Stimulated activated CD4-positive, alpha-beta T cell treated with anti-CD3 and anti-CD28 coated beads, TNF-alpha, amount 100 ng/mL, for 24 hours (primary cell): ENCODE measurements at regions not wholly inside any gene's neighbourhood (a gene's known extent, or its start where the extent isn't known, plus 50 kb on each side); places are given as distances from the start of the nearest gene placed in this dataset.
A peak's percentile ranks its signal among the peaks of the same experiment; 100 is the strongest.
"Not testable (repeated sequence)": the region's sequence is repeated elsewhere in the genome, so short reads cannot be mapped to it uniquely, and the experiment has no call there.

ENCODE experiments used
- DNase-seq, 3 experiments: peaks; one replicate each; pipeline ENCODE4 v3.0.0-alpha.2; 2020; ENCODE audit warnings: low read depth in 3 of 3

DNA sequence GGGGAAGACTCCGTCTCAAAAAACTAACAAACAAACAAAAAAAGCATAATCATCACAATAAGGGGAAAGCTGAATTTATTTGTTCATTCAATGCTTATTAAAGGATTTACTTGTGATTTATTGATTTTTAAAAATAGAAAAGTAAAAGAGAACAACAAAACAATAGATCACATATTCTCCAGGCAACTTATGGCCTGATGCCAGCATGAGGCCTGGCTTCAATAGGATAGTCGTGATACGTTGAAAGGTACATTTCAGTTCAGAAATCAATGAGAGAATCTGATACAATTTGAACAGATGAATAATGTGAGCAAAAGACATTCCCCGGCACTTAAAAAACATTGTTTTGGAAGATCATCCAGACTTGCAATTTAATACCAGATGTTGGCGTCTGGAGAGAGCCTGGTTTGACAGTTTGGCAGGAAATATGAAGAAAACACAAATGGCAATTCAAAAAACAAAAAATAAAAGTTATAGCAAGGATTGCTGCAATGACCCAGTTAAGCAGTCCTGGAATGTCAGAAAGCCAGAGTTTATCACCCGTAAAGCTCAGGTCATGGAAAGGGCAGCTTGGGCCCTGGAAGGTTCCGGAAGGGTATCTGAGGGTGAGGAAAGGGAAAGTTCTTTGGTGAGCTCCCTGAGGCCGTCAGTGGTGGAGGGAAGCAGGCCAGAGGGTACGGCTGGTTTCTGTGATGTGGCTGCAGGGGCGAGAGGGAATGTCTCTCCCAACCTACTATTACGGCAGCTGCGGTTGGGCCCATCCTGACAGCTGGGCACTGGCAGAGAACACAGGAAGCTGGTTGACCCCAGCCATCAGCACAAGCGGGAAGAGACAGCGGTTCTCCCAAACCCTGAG lies 230.2 kb upstream of the HES1 start:
- DNase-seq = no peak

DNA sequence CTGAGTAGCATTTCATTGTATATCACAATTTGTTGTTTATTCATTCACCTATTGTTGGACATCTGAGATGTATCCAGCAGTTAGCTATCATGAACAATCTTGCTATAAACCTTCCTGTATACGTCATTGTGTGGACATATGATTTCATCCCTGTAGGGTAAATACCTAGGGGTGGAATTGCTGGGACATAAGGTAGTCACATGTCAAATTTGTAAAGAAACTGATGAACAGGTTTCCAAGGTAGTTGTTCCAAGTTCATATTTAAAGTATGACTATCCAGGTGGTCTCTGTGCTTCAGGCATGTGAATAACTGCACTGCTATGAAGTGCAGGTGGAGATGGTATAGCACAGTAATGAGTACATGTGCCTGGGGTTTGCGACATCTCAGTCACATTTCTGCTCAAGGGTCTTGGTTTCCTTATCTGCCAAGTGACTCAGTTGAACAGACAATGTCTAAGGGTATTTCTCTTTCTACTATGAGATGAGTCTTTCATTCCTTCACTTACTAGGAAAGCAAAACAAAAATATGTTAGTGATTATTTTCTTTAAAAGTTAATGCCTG lies 229.0 kb upstream of the HES1 start:
- DNase-seq = no peak

DNA sequence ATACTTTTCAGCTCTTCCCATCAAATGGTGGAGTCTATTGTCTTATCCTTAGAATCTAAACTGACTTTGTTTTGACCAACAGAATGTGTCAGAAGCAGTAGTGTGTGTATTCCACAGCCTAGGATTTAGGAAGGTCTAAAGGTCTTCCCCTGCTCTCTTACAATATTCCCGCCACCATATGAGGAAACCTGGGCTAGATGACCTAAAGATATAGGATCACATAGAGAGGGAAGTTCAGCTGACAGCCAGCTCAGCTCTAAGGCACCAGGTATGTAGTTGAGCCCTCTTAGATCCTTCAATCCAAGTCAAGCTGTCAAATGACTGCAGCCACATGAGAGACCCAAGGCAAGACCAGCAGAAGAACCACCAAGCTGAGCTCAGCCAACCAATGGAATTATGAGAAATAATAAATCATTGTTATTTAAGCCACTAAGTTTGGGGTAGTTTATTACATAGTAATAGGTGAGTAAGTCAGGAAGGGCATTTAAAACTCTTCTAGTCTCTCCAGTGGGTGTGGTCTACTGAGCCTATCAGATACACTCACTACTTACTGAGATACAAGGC lies 227.7 kb upstream of the HES1 start:
- DNase-seq = no peak

GRCh38 chr3:193909387-193909786 lies 226.6 kb upstream of the HES1 start:
- DNase-seq = no peak

DNA sequence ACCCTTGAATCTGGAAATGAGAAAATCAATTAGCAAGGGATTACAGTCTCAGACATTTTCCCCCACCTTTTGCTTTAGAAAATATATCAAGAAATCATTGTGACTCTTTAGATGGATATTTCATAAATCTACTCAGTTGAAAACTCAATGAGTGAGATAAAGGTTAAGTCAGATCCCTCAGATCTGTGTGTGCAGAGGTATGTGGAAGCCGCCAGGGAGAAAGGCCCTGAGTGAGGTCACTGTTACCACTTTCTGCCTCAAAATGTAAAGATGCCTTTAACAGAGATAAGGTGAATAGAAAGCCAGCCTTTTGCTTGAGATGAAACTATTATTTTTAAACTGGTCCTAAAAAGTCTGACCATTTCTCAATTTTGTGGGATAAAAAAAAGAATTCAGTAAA lies 225.6 kb upstream of the HES1 start:
- DNase-seq = no peak

DNA sequence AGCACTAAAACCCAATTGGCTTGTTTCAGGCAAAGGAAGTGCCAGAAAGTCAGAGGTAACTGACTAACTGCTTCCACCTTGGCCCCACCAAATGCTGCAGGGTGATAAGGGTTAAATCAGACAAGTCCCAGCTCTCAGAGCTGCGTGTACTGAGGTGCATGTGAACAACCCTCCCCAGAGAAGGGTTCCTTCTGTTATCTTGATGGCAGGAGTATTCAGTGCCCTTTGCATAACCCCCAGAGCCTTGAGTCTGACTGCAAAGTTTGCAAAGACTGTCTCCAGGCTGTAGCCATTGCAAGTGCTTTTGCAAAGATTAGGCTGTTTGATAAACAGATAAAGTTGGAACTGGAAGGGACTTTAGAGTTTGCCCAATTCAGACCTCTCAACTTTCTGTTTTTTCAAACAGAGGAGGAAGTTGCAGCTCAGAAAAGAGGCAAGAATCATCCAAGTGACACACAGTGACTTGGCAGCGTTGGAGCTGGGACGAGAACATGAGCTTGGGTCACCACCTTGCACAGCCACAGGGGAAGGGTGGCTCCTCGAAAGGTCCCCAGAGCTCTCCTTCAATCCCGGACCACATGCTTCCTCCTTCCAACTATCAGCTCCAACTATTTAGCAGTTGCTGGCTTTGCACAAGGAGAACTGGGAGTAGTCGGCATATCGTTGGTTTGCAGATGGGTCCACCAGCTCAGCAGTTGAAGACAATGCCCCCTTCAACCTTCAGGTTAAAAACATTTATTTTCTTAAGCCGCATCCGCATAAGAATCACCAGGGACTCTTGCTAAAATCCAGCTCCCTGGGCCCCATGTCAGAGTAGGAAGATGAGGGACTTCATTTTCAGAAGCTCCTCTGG lies 224.8 kb upstream of the HES1 start:
- no peak for DNase-seq

DNA sequence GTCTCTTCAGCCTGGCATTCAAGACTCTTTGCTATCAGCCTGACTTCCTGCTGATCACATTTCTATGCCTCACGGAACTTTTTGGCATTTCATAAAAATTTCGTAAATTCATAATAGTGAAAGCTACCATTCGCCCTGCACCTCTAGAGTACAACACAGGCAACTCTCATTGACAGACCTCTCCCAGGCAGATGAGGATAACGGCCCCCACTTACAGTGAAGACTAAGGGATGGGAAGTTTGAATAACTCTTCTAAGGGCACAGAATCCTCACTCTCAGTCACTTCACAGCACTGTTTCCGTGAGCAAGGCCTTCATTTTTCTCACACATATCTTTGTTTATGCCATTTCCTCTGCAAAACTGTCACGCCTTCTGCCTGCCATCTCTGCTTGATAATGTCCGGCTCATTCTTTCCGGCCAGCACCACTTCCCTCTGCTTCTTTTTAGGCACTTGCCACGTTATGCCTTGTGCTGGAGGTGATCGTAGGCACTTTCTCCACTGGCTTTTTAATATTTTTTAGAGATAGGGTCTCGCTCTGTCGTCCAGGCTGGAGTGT lies 224.1 kb upstream of the HES1 start:
- DNase-seq = peak in 1 of 3 experiments; percentile 9

DNA sequence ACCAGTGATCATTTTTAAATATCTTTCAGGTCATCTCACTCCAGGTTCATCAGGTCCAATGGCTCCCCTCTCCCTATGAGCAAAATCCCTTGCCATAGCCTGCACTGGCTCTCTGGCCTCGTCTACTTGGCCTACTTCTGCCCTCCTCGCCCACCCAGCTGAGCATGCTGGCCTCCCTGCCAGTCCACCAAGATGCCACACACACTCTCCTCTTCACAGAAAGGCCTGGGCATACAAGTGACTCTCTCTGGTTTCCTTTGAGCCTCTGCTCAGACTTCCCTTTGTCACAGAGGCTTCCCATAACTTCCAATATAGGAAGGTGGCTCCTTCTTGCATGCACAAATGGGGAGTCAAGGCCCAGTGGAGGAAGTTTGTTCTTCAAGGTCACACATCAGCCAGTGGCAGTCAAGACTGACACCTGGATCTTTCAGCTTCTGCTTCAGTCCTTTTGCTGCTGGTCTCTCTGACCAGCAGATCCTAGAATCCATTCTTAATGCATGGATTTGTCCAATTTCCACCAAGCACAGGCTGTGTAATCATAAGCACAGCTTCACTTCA lies 223.2 kb upstream of the HES1 start:
- no peak for DNase-seq

- DNase-seq = no peak
Measured at GRCh38 chr3:193914602-193915001, 221.3 kb upstream of the HES1 start.

- DNase-seq = no peak
Measured at GRCh38 chr3:193915099-193915498, 220.8 kb upstream of the HES1 start.

DNA sequence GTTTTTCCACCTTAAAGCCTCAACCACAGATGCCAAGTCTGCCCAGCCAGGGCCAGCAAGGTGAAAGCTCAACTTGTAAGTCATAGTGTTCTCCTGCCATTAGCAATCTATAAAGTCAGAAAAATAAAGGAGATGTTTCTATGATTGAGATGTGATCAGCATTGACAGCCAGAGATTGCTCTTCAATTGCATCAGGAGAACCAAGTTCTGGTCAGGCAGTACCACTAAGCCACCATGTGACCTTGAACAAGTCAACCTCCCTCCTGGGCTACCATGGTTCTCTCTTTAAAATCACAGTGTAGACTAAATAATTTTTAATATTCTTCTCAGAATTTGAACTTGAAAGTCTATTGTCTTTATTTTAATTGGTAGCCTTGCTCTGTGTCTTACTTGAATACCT lies 220.3 kb upstream of the HES1 start:
- no peak for DNase-seq

- DNase-seq = no peak
Measured at GRCh38 chr3:193917158-193917557, 218.8 kb upstream of the HES1 start.

- DNase-seq = no peak
Measured at GRCh38 chr3:193921465-193921864, 214.5 kb upstream of the HES1 start.

DNA sequence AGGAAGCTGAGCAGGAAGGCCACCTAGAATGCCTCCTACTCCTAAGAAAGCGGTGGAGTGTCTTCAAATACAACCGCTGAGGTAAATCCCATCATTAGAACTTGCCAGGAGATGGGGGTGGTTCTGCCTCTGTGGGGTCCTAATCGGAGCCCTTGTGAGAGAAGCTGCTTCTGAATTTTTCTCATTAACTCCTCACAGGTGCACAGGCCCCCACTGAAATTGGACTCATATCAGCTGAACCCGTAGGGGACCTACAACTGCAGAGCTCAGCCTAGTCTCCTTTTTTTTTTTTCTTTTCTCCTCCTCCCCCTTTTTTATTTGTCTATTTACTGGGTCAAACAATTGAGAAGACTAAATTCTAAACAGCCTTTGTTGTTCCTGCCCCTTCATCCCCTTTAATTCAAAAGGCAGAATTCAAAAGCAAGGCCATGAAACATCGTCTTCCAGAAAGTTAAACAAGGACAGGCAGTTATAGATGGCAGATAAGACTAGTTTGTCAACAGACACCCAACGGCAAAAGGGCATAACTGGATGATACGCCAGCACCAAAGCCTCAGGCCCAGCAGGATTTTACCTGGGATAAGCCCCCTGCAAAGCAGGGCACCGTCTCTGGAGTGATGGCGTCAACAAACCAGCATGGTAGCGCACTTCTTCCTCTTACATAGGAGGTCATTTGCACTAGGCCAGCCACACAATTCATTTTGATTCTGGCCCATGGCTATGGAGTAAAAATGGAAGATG lies 213.7 kb upstream of the HES1 start:
- DNase-seq = no peak

DNA sequence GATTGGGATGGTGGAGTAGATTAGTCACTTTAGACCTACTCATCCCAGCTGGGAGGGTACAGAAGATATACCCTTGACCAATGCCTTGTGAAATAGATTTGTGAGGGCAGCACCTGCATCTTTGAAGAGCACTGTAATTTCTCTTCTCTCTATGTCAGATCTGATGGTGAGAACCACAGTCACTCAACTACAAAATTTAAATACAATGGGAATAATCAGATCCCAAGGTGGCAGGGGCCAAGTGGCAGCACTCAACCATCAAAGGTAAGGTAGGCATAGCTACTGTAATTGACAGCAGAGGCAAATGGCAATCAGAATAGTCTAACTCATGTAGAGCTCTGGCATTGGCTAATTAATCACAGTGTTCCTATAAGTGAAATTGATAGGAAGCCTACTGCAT lies 212.0 kb upstream of the HES1 start:
- DNase-seq = not testable (repeated sequence)

- DNase-seq = not testable (repeated sequence)
Measured at GRCh38 chr3:193926071-193926470, 209.9 kb upstream of the HES1 start.

GRCh38 chr3:193927413-193928206 lies 208.3 kb upstream of the HES1 start:
- DNase-seq = not testable (repeated sequence)

- DNase-seq = no peak
Measured at GRCh38 chr3:193928354-193929209, 207.4 kb upstream of the HES1 start.

DNA sequence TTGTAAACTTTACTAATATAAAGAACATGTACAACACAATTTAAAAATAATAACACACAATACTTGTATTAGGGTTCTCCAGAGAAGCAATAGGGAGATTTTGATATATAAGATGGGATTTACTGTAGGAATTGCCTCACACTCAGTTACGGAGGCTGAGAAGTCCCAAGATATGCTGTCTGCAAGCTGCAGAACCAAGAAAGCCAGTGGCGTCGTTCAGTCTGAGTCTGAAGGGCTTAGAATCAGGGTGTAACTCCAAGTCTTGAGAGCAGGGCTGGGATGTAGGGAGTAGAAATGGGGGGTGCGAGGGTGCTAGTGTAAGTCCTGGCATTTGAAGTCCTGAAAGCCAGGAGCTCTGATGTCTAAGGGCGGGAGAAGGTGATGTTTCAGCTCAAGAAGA lies 206.6 kb upstream of the HES1 start:
- DNase-seq = no peak
